A549 (cell line): ENCODE measurements at regions not wholly inside any gene's neighbourhood (a gene's known extent, or its start where the extent isn't known, plus 50 kb on each side); places are given as distances from the start of the nearest gene placed in this dataset.

Source experiments
- BCL3 ChIP-seq: fragments of >200 bp; sonication (Bioruptor Twin); formaldehyde crosslinking; IDR thresholded peaks from 3 replicates; pipeline ENCODE4 v1.6.1; 2016
- EP300 ChIP-seq, 2 experiments: fragments of >200 bp; sonication (Bioruptor Twin); formaldehyde crosslinking; IDR thresholded peaks; 2 replicates in 1 of 2; 3 replicates in 1 of 2; pipeline ENCODE4 v1.6.1; 2016 to 2017
- POLR2A ChIP-seq: IDR thresholded peaks from 2 replicates; pipeline ENCODE4 v1.6.1; 2012; ENCODE audit warnings: mild to moderate bottlenecking, low read length
- REST ChIP-seq: fragments of 200-600 bp; sonication (generic); IDR thresholded peaks from 2 replicates; pipeline ENCODE4 v1.6.1; 2016; ENCODE audit warnings: antibody characterized with exemption, mild to moderate bottlenecking, moderate library complexity
- ZSCAN20 ChIP-seq: fragments of 250-450 bp; sonication (Bioruptor Pico); IDR thresholded peaks from 2 replicates; pipeline ENCODE4 v1.8.0; 2022; ENCODE audit warnings: mild to moderate bottlenecking, moderate library complexity

- TF ChIP-seq POLR2A, result no peak
- TF ChIP-seq BCL3, result no peak
- no peak for TF ChIP-seq REST
- TF ChIP-seq ZSCAN20 (CRISPR knock-in tag), result no peak
- no peak for TF ChIP-seq EP300 (IDR thresholded peaks at IDR 0.05)
These were observed 101.2 kb upstream of the ZNF746 start for GRCh38 chr7:149598721-149599308.
